Left colon (tissue), 2 donors: ENCODE measurements at regions not wholly inside any gene's neighbourhood (a gene's known extent, or its start where the extent isn't known, plus 50 kb on each side); places are given as distances from the start of the nearest gene placed in this dataset.
"Not testable (repeated sequence)": the region's sequence is repeated elsewhere in the genome, so short reads cannot be mapped to it uniquely, and the experiment has no call there.

ENCODE experiments used
- ATAC-seq: fragments of 200-7000 bp; cut with Tn5 transposase; one replicate; pipeline ENCODE4 v1.9.1; 2020; ENCODE audit warnings: mild to moderate bottlenecking, moderate library complexity
- DNase-seq, 2 donors: peaks; one replicate each; pipeline ENCODE4 v3.0.0-alpha.2; 2020
- intact Hi-C, 2 donors: fragments of 100-400 bp; cut with DNase I in 1 of 2; cut with micrococcal nuclease in 1 of 2; formaldehyde crosslinking; loops; one replicate each; pipeline versions ENCODE4 v1.11.2 to v1.14.0; 2022; cut with DNase I, micrococcal nuclease
- donor health status: DM: no; HTN: no; CAD: no.
- donor health status: DM: yes; HTN: yes; CAD: no.

- no peak for ATAC-seq
- DNase-seq: no peak
- intact Hi-C loops: no loop called here
Observed at GRCh38 chr18:52130624-52131301, 209.2 kb upstream of the DCC start.

DNA sequence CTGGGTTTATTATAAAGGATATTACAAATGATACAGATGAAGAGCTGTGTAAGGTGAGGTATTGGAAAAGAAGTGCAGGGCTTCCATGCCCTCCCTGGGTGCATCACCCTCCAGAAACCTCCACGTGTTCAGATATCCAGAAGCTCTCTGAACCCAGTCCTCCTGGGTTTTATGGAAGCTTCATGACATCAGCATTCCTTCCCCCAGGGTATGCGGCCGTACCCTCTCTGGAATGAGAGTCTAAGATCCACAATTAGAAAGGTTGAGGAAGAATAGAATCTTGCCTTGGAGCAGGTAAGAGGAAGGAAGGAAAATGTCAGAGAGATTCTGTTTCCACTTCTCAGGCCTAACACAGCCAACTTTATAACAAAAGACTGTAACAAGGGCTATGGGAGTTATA, 208.2 kb upstream of the DCC start:
- ATAC-seq (no peak), DNase-seq (no peak)
- intact Hi-C loops: no loop called here

GRCh38 chr18:52136532-52136931, 203.5 kb upstream of the DCC start:
- ATAC-seq: no peak
- no peak for DNase-seq
- intact Hi-C loops: no loop called here

- DNase-seq (no peak), ATAC-seq (no peak)
- intact Hi-C loops: no loop called here
Observed at GRCh38 chr18:52140986-52141385, 199.0 kb upstream of the DCC start.

DNA sequence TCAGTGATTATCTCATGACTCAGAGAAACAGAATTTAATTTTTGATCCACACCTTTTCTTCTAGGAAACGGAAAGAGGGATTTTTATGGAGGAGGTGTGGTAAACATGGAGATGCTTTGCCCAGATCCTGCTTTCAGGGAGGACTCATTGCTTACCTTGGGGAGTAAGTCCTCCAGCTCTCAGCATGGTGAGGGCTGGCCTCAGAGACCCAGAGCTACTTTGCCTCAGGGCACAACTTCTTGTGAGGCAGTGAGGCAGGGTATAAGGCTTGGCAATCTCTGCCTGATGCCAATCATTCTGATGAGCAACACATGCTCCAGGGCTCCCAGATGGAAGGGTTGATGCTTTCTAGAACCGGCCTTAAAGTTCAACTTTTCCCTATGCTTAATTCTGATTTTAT, 189.9 kb upstream of the DCC start:
- intact Hi-C loops: no loop called here
- DNase-seq (no peak), ATAC-seq (no peak)

GRCh38 chr18:52152036-52152435, 188.0 kb upstream of the DCC start:
- no peak for DNase-seq
- intact Hi-C loops: no loop called here
- no peak for ATAC-seq

DNA sequence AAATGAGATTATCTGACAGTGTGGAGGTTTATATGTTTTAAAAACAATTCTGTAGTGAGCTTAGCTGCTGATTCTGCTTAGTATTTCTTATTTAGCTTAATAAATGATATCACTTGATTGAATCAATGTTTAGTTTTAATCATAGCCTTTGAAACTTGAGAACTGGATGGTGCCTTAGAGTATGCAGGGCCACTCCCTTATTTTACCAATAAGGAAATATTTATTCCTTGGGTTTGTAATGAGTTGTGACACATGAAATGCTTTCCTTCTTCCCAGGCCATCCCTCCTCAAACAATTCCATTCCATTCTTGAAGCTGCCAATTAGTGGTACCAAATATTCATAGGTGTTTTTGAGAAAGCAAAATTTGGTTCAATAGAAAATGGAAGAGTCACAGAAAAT, 183.8 kb upstream of the DCC start:
- intact Hi-C loops: no loop called here
- no peak for DNase-seq
- ATAC-seq: no peak

- intact Hi-C loops: no loop called here
- ATAC-seq: no peak
- DNase-seq: no peak
Observed at GRCh38 chr18:52160636-52161035, 179.4 kb upstream of the DCC start.

DNA sequence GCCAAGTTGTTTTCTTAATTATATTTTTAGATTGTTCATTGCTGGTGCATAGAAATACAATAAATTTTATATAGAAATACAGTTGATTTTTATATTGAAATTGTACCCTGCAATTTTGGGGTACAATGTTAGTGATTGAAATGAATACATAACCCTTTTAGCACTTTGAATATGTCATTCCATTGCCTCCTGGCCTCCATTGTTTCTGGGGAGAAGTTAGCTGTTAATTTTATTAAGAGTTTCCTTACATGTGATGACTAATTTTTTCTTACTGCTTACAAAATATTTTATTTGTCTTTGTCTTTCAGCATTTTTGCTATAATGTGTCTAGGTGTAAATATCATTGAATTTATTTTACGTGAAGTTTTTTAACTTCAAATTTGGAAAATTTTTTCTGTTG, 176.5 kb upstream of the DCC start:
- DNase-seq (no peak), ATAC-seq (no peak)
- intact Hi-C loops: no loop called here

- DNase-seq, ATAC-seq, intact Hi-C loops: not testable (repeated sequence)
Observed at GRCh38 chr18:52168131-52168530, 171.9 kb upstream of the DCC start.

- intact Hi-C loops: no loop called here
- no peak for ATAC-seq
Observed at GRCh38 chr18:52174220-52174619, 165.8 kb upstream of the DCC start.

GRCh38 chr18:52175406-52175805, 164.6 kb upstream of the DCC start:
- ATAC-seq: no peak
- no peak for DNase-seq
- intact Hi-C loops: no loop called here

More at GRCh38 chr18:52174220-52174619, 165.8 kb upstream of the DCC start:
- no peak for DNase-seq

DNA sequence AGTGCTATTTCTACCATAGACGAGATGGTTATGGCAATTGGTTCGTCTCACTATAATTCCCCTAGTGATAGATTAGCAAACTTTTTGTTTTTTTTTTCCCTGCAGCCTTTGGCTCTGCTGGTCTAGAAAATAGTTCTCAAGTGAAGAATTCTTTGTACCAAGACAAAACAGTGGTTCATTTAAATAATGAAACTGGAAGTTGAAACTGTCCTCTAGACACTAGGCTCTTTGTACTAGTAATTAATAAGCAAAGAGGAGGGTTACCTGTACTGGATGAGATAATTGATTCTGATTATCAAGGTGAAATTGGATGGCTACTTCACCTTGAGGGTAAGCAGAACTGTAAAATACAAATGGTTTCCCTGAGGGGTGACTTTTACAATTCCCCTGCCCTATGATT, 156.9 kb upstream of the DCC start:
- no peak for DNase-seq
- no peak for ATAC-seq
- intact Hi-C loops: no loop called here

DNA sequence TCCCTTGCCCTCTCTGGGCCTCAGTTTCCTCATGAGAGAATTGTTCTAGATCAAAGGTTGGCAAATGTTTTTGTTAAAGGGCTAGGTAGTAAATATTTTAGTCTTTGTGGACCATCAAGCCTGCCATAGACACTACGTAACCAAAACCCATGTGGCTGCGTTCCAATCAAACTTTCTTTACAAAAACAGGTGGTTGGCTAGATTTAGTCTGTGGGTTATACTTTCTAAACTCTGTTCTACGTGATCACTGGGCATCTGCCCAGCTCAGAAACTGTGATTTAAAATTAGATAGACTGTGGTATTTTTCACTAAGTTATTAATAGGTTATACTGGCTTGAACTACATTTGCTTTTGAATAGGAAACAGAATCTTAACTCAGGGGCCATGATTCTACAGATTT, 149.8 kb upstream of the DCC start:
- DNase-seq: no peak
- ATAC-seq: no peak
- intact Hi-C loops: no loop called here

GRCh38 chr18:52190631-52191030, 149.4 kb upstream of the DCC start:
- ATAC-seq: no peak
- intact Hi-C loops: no loop called here
- DNase-seq: no peak

DNA sequence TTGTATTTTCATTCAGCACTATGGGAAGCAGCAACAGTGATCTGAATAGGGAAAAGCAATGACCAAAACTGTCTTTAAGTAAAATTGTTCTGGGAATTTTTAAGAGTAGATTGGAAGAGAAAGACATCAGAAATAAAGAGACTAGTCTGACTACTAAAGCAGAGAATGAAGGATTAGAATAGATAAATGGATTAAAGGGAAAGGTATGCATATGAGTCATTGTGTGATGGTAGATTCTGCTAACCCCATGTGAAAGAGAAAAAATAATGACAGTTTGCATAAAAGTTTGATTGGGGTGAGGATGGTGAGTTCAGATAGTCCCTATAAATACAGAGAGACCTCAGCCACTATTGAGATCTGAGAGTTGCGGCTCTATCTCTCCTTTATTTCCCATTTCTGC, 139.6 kb upstream of the DCC start:
- intact Hi-C loops: no loop called here
- ATAC-seq: no peak

GRCh38 chr18:52200921-52201663, 138.9 kb upstream of the DCC start:
- DNase-seq (no peak), ATAC-seq (no peak)
- intact Hi-C loops: no loop called here

More for the DNA sequence above, 139.6 kb upstream of the DCC start:
- no peak for DNase-seq

DNA sequence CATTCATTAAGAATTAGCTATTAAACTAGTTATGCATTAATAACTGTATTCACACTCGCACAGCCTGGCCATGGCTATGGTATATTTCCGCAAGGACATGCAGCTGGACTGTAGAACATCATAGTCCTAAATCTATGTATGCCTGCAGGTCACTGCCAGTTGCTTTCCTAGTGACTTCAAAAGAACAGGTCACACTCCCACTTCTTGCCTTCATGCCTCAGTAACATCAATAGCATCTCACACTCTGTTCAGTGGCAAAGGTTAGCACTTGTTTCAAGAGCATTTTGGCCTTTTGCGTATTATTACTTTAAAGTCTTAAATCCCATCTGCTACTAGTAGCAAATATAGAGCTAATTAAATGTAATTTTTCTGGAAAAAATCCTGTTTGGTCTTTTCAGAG, 131.4 kb upstream of the DCC start:
- intact Hi-C loops: no loop called here
- no peak for ATAC-seq
- no peak for DNase-seq

DNA sequence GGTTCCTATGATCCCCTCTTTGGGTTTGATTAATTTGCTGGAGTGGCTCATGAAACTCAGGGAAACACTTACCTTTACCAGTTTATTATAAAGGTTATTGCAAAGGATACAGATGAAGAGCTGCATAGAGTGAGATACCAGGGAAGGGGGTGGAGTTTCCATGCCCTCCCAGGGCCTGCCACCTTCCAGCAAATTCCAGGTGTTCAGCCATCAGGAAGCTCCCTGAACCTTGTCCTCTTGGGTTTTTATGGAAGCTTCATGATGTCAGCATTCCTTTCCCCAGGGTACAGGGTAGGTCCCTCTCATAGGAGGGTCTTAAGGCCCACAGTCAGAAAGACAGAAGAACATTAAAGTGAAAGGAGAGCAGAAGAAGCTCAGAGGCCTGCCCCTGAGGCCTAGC, 123.9 kb upstream of the DCC start:
- DNase-seq (no peak), ATAC-seq (no peak)
- intact Hi-C loops: no loop called here

DNA sequence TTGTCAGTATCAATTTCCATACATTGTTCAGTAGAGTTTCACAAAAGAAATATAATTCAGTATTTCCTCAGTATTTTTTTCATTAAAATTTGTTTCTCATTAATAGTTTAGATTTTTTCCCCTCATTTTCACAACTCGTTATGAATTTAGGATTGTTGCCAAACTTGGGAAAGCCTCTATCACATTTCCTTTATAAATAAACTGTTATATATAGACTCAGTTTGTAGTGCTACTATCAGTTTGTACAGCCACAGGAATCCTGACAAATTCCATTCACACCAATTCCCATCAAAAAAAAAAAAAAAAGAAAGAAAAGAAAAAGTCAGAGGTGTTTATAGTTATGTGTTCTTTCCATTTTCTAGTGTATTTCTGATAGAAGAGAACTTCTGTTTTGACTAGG, 123.3 kb upstream of the DCC start:
- DNase-seq (no peak), ATAC-seq (no peak)
- intact Hi-C loops: no loop called here

GRCh38 chr18:52219102-52219501, 120.9 kb upstream of the DCC start:
- intact Hi-C loops: no loop called here
- DNase-seq (no peak), ATAC-seq (no peak)
